ENCODE measurements at regions not wholly inside any gene's neighbourhood (a gene's known extent, or its start where the extent isn't known, plus 50 kb on each side); places are given as distances from the start of the nearest gene placed in this dataset.

DNA sequence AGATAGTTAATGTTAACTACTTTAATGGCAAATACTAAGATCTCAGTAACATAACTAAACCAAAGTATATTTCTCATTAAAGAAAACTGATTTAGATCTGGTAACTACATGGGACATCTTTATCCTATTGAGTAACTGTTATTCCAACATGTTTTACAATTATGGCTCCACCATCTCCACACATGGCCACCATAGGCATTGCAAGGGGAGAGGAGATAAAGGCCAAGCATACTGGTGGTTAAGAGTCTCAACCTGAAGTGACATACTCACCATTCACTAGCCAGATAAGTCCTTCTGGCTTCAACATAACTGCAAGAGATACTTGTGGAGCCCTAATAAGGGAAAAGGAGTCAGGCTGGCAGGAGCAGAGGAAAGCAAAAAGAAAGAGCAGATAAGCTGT, 1586.4 kb upstream of the SPRY2 start:
- Histone ChIP-seq H3K9me3 (ENCODE audit: low read length) (no peaks in the 10 kb centered on the region), H3K9ac (ENCODE audit: low read length) (no peak overlapping the region), H3K4me2 (ENCODE audit: low read length) (no peak overlapping the region), H3K27ac (ENCODE audit: low read length) (no peak overlapping the region), H3K27me3 (ENCODE audit: insufficient read depth, low read depth, low read length) (no peaks in the 10 kb centered on the region), H3K4me3 (ENCODE audit: low read length) (no peak overlapping the region), H3K79me2 (replicated peaks; ENCODE audit: insufficient read depth, low read length) (no peaks in the 10 kb centered on the region), H2AFZ (ENCODE audit: low read depth, low read length) (no peak overlapping the region), H3K36me3 (ENCODE audit: insufficient read depth, low read length) (no peaks in the 10 kb centered on the region), H3F3A (ENCODE audit: insufficient read depth, low read length, poor library complexity, severe bottlenecking) (no peaks in the 10 kb centered on the region), H3K9me2 (ENCODE audit: insufficient read depth, low read length) (no peaks in the 10 kb centered on the region), H4K20me1 (ENCODE audit: insufficient read depth) (no peaks in the 10 kb centered on the region)
- TF ChIP-seq RAD21 (conservative IDR thresholded peaks at IDR 0.05) (no peak), TAF1 (IDR thresholded peaks at IDR 0.05; ENCODE audit: low read depth) (no peak), SMC3 (conservative IDR thresholded peaks at IDR 0.05; ENCODE audit: poor library complexity) (no peak), MXI1 (conservative IDR thresholded peaks at IDR 0.05; ENCODE audit: poor library complexity, severe bottlenecking) (no peak), EZH2 (IDR thresholded peaks at IDR 0.05; ENCODE audit: borderline replicate concordance, insufficient read depth, low read length, poor library complexity, severe bottlenecking) (no peak), POLR2AphosphoS5 (IDR thresholded peaks at IDR 0.05) (no peak)

DNA sequence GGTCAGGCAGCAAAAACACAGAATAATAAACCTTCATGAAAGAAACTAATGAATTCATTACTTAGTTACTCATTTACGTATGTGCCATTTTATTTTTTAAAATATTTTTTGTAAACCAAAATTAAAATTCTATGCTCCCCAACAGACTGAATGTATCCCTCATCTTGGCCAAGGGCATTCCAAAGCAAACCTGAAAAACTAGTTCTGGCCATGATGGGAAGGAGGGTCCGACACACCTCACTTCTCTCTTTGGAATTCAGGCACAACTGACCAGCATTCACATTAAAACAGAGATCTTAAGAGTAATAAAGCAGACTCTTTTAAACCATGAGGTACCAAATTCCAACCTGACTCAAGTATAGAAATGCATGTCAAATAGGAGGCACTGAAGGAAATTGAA, 1576.9 kb upstream of the SPRY2 start:
- TF ChIP-seq POLR2AphosphoS5 (IDR thresholded peaks at IDR 0.05) = no peak
- no peak for TF ChIP-seq MXI1 (conservative IDR thresholded peaks at IDR 0.05; ENCODE audit: poor library complexity, severe bottlenecking)
- no peak for TF ChIP-seq EZH2 (IDR thresholded peaks at IDR 0.05; ENCODE audit: borderline replicate concordance, insufficient read depth, low read length, poor library complexity, severe bottlenecking)
- TF ChIP-seq SMC3 (conservative IDR thresholded peaks at IDR 0.05; ENCODE audit: poor library complexity) = no peak
- TF ChIP-seq, protein P1, sequence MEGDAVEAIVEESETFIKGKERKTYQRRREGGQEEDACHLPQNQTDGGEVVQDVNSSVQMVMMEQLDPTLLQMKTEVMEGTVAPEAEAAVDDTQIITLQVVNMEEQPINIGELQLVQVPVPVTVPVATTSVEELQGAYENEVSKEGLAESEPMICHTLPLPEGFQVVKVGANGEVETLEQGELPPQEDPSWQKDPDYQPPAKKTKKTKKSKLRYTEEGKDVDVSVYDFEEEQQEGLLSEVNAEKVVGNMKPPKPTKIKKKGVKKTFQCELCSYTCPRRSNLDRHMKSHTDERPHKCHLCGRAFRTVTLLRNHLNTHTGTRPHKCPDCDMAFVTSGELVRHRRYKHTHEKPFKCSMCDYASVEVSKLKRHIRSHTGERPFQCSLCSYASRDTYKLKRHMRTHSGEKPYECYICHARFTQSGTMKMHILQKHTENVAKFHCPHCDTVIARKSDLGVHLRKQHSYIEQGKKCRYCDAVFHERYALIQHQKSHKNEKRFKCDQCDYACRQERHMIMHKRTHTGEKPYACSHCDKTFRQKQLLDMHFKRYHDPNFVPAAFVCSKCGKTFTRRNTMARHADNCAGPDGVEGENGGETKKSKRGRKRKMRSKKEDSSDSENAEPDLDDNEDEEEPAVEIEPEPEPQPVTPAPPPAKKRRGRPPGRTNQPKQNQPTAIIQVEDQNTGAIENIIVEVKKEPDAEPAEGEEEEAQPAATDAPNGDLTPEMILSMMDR (IDR thresholded peaks at IDR 0.05; ENCODE audit: poor library complexity, severe bottlenecking) = no peak
- TF ChIP-seq TAF1 (IDR thresholded peaks at IDR 0.05; ENCODE audit: low read depth) = no peak
- TF ChIP-seq REST (IDR thresholded peaks at IDR 0.05; ENCODE audit: borderline replicate concordance) = no peak
- no peak for TF ChIP-seq RAD21 (conservative IDR thresholded peaks at IDR 0.05)
- no peak for TF ChIP-seq EP300 (conservative IDR thresholded peaks at IDR 0.05; ENCODE audit: poor library complexity, severe bottlenecking)
- no peaks in the 10 kb centered on the region for H3K79me2 ChIP-seq (replicated peaks; ENCODE audit: insufficient read depth, low read length)
- H3K4me3 ChIP-seq (ENCODE audit: low read length) = no peak overlapping the region
- H3K27ac ChIP-seq (ENCODE audit: low read length) = no peak overlapping the region
- no peaks in the 10 kb centered on the region for H3K27me3 ChIP-seq (ENCODE audit: insufficient read depth, low read depth, low read length)
- H4K20me1 ChIP-seq (ENCODE audit: insufficient read depth) = no peaks in the 10 kb centered on the region
- H3K36me3 ChIP-seq (ENCODE audit: insufficient read depth, low read length) = no peaks in the 10 kb centered on the region
- H3K9me2 ChIP-seq (ENCODE audit: insufficient read depth, low read length) = no peaks in the 10 kb centered on the region
- no peaks in the 10 kb centered on the region for H3F3A ChIP-seq (ENCODE audit: insufficient read depth, low read length, poor library complexity, severe bottlenecking)
- no peak overlapping the region for H3K9ac ChIP-seq (ENCODE audit: low read length)
- H3K4me2 ChIP-seq (ENCODE audit: low read length) = no peak overlapping the region
- H2AFZ ChIP-seq (ENCODE audit: low read depth, low read length) = no peak overlapping the region
- no peaks in the 10 kb centered on the region for H3K9me3 ChIP-seq (ENCODE audit: low read length)
